Thymus (tissue), 11 donors: ENCODE measurements at regions not wholly inside any gene's neighbourhood (a gene's known extent, or its start where the extent isn't known, plus 50 kb on each side); places are given as distances from the start of the nearest gene placed in this dataset.
"Not testable (repeated sequence)": the region's sequence is repeated elsewhere in the genome, so short reads cannot be mapped to it uniquely, and the experiment has no call there.

Source experiments
- DNase-seq, 9 donors: peaks; one replicate each; pipeline ENCODE4 v3.0.0-alpha.2; 2013; ENCODE audit warnings: low spot score in 9 of 9, low read depth in 6 of 9, missing footprints in 1 of 9
- H3K27ac ChIP-seq, 2 donors: one replicate each; pipeline ENCODE4 v1.5.1; 2013; ENCODE audit warnings: control low read depth in 1 of 2, low read depth in 1 of 2, low read length in 1 of 2, mild to moderate bottlenecking in 1 of 2, moderate library complexity in 1 of 2
- H3K27me3 ChIP-seq, 2 donors: one replicate each; pipeline ENCODE4 v1.5.1; 2013; ENCODE audit warnings: low read length in 1 of 2; ENCODE audit not compliant: control insufficient read depth in 2 of 2, insufficient read depth in 1 of 2
- H3K36me3 ChIP-seq, 2 donors: one replicate each; pipeline ENCODE4 v1.5.1; 2013; ENCODE audit warnings: low read length in 1 of 2, mild to moderate bottlenecking in 1 of 2, moderate library complexity in 1 of 2; ENCODE audit not compliant: control insufficient read depth in 2 of 2, insufficient read depth in 2 of 2
- H3K4me1 ChIP-seq, 2 donors: one replicate each; pipeline ENCODE4 v1.5.1; 2013; ENCODE audit warnings: low read length in 2 of 2; ENCODE audit not compliant: control insufficient read depth in 2 of 2, insufficient read depth in 2 of 2
- H3K4me3 ChIP-seq, 2 donors: one replicate each; pipeline ENCODE4 v1.5.1; 2013; ENCODE audit warnings: low read length in 2 of 2, control low read depth in 1 of 2, mild to moderate bottlenecking in 1 of 2
- H3K9me3 ChIP-seq, 2 donors: one replicate each; pipeline ENCODE4 v1.5.1; 2013; ENCODE audit warnings: low read length in 1 of 2, mild to moderate bottlenecking in 1 of 2; ENCODE audit not compliant: control insufficient read depth in 2 of 2, insufficient read depth in 1 of 2
- WGBS: extraction: QIAGEN DNeasy Blood & Tissue Kit; methylation state at CpG from one replicate; pipeline ENCODE4 v1.1.7; 2013; 5-methylcytosine and 5-hydroxymethylcytosine counted together
- donor health status: healthy.

DNA sequence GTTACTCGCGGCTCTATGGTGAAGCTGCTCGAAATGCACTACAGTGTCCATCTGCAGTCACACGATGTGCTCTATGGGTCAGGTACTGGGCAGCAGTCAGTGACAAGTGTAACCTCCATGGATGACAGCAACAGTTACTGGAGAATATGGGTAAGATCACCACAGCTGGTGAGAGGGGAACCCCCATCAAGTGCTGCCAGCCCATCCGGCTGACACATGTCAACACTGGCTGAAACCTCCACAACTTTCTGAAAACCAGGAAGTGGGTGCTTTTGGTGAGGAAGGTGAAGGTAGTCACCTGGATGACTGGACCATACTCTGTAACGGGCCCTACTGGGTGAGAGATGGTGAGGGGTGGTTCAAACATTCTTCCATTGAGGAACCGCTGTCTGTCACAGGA is 87.4 kb upstream of the C15orf39 start:
- Histone ChIP-seq H3K27me3 (no peaks in the 10 kb centered on the region), H3K27ac (no peak overlapping the region), H3K9me3 (peaks cover 0 to 23% of the 10 kb centered on the region in 2 donors), H3K4me1 (peaks cover 8 to 17% of the 10 kb centered on the region in 2 donors), H3K36me3 (no peaks in the 10 kb centered on the region), H3K4me3 (no peak overlapping the region)
- WGBS, result 82% methylated on average over 7 of the region's 7 CpGs
- no peak for DNase-seq

DNA sequence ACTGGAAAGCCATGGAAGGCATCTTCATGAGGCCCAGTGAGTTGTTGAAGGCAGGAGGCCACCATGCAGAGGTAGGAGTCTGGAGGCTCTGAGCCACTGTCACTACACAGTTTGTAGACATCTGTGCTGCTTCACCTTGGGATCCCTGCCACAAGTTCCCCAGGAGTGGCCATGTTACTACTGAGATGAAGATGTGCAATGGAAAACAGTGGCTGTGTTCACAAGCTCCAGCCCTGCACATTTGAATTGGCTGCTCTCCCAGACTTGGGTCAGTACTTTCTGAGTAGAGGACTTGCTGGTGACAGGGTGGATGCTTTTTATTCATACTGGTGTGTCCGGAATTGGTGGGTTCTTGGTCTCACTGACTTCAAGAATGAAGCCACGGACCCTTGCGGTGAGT is 86.9 kb upstream of the C15orf39 start:
- H3K4me3 ChIP-seq, result no peak overlapping the region
- WGBS, result 96% methylated on average over 3 of the region's 3 CpGs
- no peaks in the 10 kb centered on the region for H3K36me3 ChIP-seq
- H3K27me3 ChIP-seq, result no peaks in the 10 kb centered on the region
- H3K9me3 ChIP-seq, result peaks cover 0 to 23% of the 10 kb centered on the region in 2 donors
- DNase-seq, result no peak
- H3K27ac ChIP-seq, result no peak overlapping the region
- H3K4me1 ChIP-seq, result peaks cover 3 to 12% of the 10 kb centered on the region in 2 donors

DNA sequence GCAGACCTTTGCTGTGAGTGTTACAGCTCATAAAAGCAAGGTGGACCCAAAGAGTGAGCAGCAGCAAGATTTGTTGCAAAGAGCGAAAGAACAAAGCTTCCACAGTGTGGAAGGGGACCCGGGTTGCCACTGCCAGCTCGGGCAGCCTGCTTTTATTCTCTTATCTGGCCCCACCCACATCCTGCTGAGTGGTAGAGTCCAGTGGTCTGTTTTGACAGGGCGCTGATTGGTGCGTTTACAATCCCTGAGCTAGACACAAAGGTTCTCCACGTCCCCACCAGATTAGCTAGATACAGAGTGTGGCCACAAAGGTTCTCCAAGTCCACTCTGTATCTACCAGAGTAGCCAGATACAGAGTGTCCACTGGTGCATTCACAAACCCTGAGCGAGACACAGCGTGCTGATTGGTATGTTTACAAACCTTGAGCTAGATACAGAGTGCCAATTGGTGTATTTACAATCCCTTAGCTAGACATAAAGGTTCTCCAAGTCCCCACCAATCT is 86.2 kb upstream of the C15orf39 start:
- not testable (repeated sequence) for DNase-seq, H3K4me3 ChIP-seq, H3K27me3 ChIP-seq, H3K36me3 ChIP-seq, H3K4me1 ChIP-seq, H3K27ac ChIP-seq
- H3K9me3 ChIP-seq, result peaks cover 0 to 23% of the 10 kb centered on the region in 2 donors
- WGBS, result 90% methylated on average over 8 of the region's 8 CpGs

DNA sequence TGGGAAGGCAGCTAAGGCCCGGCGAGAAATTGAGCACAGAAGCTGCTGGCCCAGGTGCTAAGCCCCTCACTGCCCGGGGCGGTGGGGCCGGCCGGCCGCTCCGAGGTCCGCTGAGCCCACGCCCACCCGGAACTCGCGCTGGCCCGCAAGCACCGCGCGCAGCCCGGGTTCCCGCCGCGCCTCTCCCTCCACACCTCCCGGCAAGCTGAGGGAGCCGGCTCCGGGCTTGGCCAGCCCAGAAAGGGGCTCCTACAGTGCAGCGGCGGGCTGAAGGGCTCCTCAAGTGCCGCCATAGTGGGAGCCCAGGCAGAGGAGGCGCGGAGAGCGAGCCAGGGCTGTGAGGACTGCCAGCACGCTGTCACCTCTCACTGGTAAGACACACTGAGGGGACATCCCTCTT is 85.5 kb upstream of the C15orf39 start:
- DNase-seq, H3K4me3 ChIP-seq, H3K36me3 ChIP-seq, H3K27ac ChIP-seq, H3K4me1 ChIP-seq, H3K27me3 ChIP-seq: not testable (repeated sequence)
- peaks cover 0 to 23% of the 10 kb centered on the region in 2 donors for H3K9me3 ChIP-seq
- 98% methylated on average over 30 of the region's 31 CpGs for WGBS

DNA sequence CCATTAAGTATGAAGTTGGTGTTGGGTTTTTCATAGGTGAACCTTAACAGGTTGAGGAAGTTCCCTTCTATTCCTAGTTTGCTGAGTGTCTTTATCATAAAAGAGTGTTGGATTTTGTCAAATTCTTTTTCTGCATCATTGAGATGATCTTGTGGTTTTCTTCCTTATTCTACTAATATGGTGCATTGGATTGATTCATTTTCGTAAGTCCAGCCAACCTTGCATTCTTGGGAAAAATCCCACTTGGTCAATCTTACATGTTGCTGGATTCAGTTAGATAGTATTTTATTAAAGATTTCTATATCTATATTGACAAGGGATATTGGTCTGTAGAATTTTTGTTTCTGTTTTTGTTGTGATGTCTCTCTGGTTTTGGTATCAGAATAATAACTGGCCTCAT is 83.7 kb upstream of the C15orf39 start:
- Histone ChIP-seq H3K36me3 (no peaks in the 10 kb centered on the region), H3K27me3 (no peaks in the 10 kb centered on the region), H3K4me1 (no peaks in the 10 kb centered on the region), H3K9me3 (peaks cover 0 to 23% of the 10 kb centered on the region in 2 donors), H3K27ac (no peak overlapping the region), H3K4me3 (no peak overlapping the region)
- 99% methylated on average over 1 of the region's 1 CpG for WGBS
- no peak for DNase-seq

DNA sequence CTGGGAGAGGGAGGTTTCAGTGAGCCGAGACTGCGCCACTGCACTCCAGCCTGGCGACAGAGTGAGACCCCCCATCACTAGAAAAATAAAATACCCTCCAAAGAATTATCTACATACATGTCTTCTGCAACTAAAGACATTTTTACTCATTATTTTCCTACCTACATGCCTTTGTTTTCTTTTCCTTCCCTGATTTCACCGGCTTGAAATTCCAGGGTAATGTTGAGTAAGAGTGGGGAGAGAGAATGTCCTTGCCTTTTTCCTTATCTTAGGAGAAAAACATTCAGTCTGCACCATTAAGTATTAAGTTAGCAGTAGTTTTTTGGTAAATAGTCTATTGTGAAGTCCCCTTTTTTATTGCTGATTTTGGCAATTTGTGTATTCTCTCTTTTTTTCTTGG is 82.4 kb upstream of the C15orf39 start:
- not testable (repeated sequence) for H3K27ac ChIP-seq, H3K4me3 ChIP-seq, H3K4me1 ChIP-seq, H3K27me3 ChIP-seq, H3K36me3 ChIP-seq, DNase-seq
- WGBS, result 94% methylated on average over 4 of the region's 4 CpGs
- peaks cover 0 to 13% of the 10 kb centered on the region in 2 donors for H3K9me3 ChIP-seq

DNA sequence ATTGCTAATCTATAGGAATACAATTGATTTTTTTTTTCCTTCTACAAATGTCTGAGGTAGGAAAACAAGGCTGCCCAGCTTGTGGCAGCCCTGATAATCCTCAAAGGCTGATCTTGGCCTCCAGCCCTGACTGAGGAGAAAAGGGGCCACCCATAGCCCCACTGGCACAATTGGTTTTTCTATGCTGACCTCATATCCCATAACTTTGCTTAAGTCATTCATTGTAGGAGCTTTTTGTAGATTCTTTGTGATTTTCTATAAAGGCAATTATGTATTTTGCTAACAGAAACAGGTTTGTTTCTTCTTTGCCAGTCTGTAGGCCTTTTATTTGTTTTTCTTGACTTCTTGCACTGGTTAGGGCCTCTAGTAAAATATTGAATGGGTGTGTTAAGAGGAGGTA is 80.2 kb upstream of the C15orf39 start:
- no peaks in the 10 kb centered on the region for H3K36me3 ChIP-seq
- no peak for DNase-seq
- H3K4me1 ChIP-seq, result no peaks in the 10 kb centered on the region
- H3K9me3 ChIP-seq, result peaks cover 0 to under 1% of the 10 kb centered on the region in 2 donors
- no peak overlapping the region for H3K4me3 ChIP-seq
- H3K27ac ChIP-seq, result no peak overlapping the region
- no peaks in the 10 kb centered on the region for H3K27me3 ChIP-seq

DNA sequence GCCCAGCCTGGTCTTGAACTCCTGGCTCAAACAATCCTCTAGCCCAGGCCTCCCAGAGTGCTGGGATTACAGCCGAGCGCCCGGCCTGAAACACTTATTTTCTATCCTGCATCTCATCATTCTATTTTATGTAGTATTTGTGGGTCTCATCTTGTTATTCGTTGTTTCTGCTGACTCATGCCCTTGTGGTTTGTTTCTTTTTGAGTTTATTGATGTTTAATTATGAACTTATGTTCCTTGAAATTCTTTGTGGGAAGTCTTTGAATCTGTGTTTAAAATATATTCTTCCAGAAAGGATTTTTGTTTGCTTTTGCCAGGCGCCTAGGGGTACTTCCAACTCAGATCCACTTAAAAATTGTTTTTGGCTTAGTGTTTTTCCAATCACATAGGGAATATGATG is 78.3 kb upstream of the C15orf39 start:
- no peak overlapping the region for H3K4me3 ChIP-seq
- no peaks in the 10 kb centered on the region for H3K9me3 ChIP-seq
- H3K36me3 ChIP-seq, result no peaks in the 10 kb centered on the region
- no peaks in the 10 kb centered on the region for H3K27me3 ChIP-seq
- DNase-seq, result no peak
- H3K4me1 ChIP-seq, result no peaks in the 10 kb centered on the region
- WGBS, result 80% methylated on average over 5 of the region's 5 CpGs
- no peak overlapping the region for H3K27ac ChIP-seq

DNA sequence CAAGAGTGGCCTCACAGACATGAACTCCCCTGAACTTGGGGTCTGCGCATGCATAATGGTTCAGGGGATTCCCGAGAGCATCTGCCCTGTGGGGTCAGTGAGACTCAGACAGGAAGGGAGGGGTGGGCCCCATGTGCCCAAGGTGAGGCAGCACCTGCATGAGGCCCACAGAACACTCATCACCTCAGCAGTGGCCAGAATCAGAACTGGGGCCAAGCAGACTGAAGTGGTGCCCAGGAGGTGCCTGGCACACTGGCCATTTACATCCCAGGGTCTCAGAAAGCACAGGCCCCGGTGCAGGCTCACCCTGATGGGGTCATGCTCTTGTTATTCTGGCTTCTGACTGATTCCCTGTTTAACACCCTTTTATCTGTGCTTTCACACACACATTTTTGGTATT is 77.4 kb upstream of the C15orf39 start:
- H3K27me3 ChIP-seq, H3K9me3 ChIP-seq, H3K27ac ChIP-seq, H3K4me3 ChIP-seq, DNase-seq, H3K36me3 ChIP-seq, H3K4me1 ChIP-seq: not testable (repeated sequence)
- WGBS, result 94% methylated on average over 3 of the region's 3 CpGs

DNA sequence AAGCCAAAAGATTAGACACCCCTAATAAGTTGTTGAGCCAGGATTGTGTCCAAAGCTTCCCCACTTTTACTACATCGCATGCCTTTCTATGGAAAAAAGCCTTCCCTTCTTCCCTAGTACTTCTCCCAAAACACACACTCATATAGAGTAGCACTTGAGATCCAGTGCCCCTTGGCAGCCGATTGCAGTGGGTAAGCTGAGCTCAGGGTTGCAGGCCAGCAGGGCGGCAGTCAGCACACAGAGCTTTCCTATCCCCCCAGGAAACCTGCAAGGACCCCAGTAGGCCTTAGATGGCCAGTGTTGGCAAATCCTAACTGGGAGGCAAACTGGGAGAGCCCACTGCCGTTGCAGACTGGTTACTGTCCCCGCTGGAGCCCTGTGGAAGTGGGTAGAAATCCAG is 75.7 kb upstream of the C15orf39 start:
- no peak overlapping the region for H3K27ac ChIP-seq
- peaks cover 0 to 13% of the 10 kb centered on the region in 2 donors for H3K4me1 ChIP-seq
- no peak overlapping the region for H3K4me3 ChIP-seq
- H3K9me3 ChIP-seq, result no peaks in the 10 kb centered on the region
- H3K36me3 ChIP-seq, result no peaks in the 10 kb centered on the region
- 97% methylated on average over 5 of the region's 5 CpGs for WGBS
- H3K27me3 ChIP-seq, result no peaks in the 10 kb centered on the region
- DNase-seq, result no peak
